Lower lobe of right lung (tissue), 2 donors: ENCODE measurements at regions not wholly inside any gene's neighbourhood (a gene's known extent, or its start where the extent isn't known, plus 50 kb on each side); places are given as distances from the start of the nearest gene placed in this dataset.

Experiments used
- ATAC-seq, 2 donors: fragments of 200-7000 bp; cut with Tn5 transposase; one replicate each; pipeline ENCODE4 v1.9.1; 2020 to 2022; ENCODE audit warnings: mild to moderate bottlenecking in 2 of 2, moderate library complexity in 2 of 2
- DNase-seq: peaks from one replicate; pipeline ENCODE4 v3.0.0-alpha.2; 2020
- H3K27ac ChIP-seq: fragments of 200-600 bp; one replicate; pipeline ENCODE4 v1.8.0; 2022
- H3K27me3 ChIP-seq: fragments of 200-600 bp; one replicate; pipeline ENCODE4 v1.8.0; 2022; ENCODE audit warnings: low read depth
- H3K36me3 ChIP-seq: fragments of 200-600 bp; one replicate; pipeline ENCODE4 v1.8.0; 2022; ENCODE audit warnings: mild to moderate bottlenecking
- H3K4me1 ChIP-seq: fragments of 200-600 bp; one replicate; pipeline ENCODE4 v1.8.0; 2022
- H3K4me3 ChIP-seq: fragments of 200-600 bp; one replicate; pipeline ENCODE4 v1.8.0; 2022; ENCODE audit warnings: mild to moderate bottlenecking
- H3K9me3 ChIP-seq: fragments of 200-600 bp; one replicate; pipeline ENCODE4 v1.8.0; 2022
- CTCF ChIP-seq: fragments of 200-600 bp; IDR thresholded peaks from one replicate; pipeline ENCODE4 v1.8.0; 2022; ENCODE audit warnings: antibody characterized with exemption, mild to moderate bottlenecking
- intact Hi-C: fragments of 100-400 bp; cut with DNase I; formaldehyde crosslinking; loops from one replicate; pipeline ENCODE4 v1.11.0; 2022
- donor health status: DM: no; HTN: yes; CAD: no; lungs with severe emphysema.

GRCh38 chr2:217256251-217256650 is 396.4 kb upstream of the TNP1 start:
- H3K4me1 ChIP-seq = no peaks in the 10 kb centered on the region
- TF ChIP-seq CTCF = no peak

GRCh38 chr2:217254111-217254510 is 394.2 kb upstream of the TNP1 start:
- Histone ChIP-seq H3K4me1 (peaks cover under 1% of the 10 kb centered on the region), H3K36me3 (no peaks in the 10 kb centered on the region), H3K27ac (no peak overlapping the region), H3K27me3 (peaks cover 7% of the 10 kb centered on the region), H3K9me3 (no peaks in the 10 kb centered on the region), H3K4me3 (no peak overlapping the region)
- TF ChIP-seq CTCF = no peak
- no peak for DNase-seq
- intact Hi-C loops = no loop called here
- no peak for ATAC-seq

More at GRCh38 chr2:217256251-217256650, 396.4 kb upstream of the TNP1 start:
- Histone ChIP-seq H3K9me3 (no peaks in the 10 kb centered on the region), H3K27ac (no peak overlapping the region), H3K4me3 (no peak overlapping the region), H3K27me3 (peaks cover 7% of the 10 kb centered on the region), H3K36me3 (no peaks in the 10 kb centered on the region)
- intact Hi-C loops = no loop called here
- no peak for ATAC-seq
- no peak for DNase-seq

GRCh38 chr2:217252181-217252580 is 392.3 kb upstream of the TNP1 start:
- no peak overlapping the region for H3K4me3 ChIP-seq
- ATAC-seq = no peak
- no peak for TF ChIP-seq CTCF

GRCh38 chr2:217250013-217250524 is 390.2 kb upstream of the TNP1 start:
- ATAC-seq = peak; percentile 28 to 46
- no peak for DNase-seq
- intact Hi-C loops = no loop called here

More at GRCh38 chr2:217252181-217252580, 392.3 kb upstream of the TNP1 start:
- DNase-seq = no peak
- peaks cover 7% of the 10 kb centered on the region for H3K27me3 ChIP-seq
- H3K4me1 ChIP-seq = peaks cover 19% of the 10 kb centered on the region
- H3K36me3 ChIP-seq = no peaks in the 10 kb centered on the region
- H3K27ac ChIP-seq = no peak overlapping the region
- intact Hi-C loops = no loop called here
- no peaks in the 10 kb centered on the region for H3K9me3 ChIP-seq

GRCh38 chr2:217249121-217250012 is 389.5 kb upstream of the TNP1 start:
- no peak for ATAC-seq
- Histone ChIP-seq H3K27ac (peak overlapping the region; percentile 63), H3K4me1 (peaks cover 19% of the 10 kb centered on the region), H3K27me3 (peaks cover 7% of the 10 kb centered on the region), H3K4me3 (no peak overlapping the region), H3K9me3 (no peaks in the 10 kb centered on the region), H3K36me3 (no peaks in the 10 kb centered on the region)
- intact Hi-C loops = no loop called here
- DNase-seq = no peak
- TF ChIP-seq CTCF = no peak

More at GRCh38 chr2:217250013-217250524, 390.2 kb upstream of the TNP1 start:
- TF ChIP-seq CTCF = no peak
- Histone ChIP-seq H3K4me1 (peaks cover 19% of the 10 kb centered on the region), H3K9me3 (no peaks in the 10 kb centered on the region), H3K36me3 (no peaks in the 10 kb centered on the region), H3K27me3 (peaks cover 7% of the 10 kb centered on the region), H3K4me3 (no peak overlapping the region), H3K27ac (peak overlapping the region; percentile 63)
